SIG-M5 treated with dmso at 0.1 percent for 504 hours (cell line): ENCODE measurements at regions not wholly inside any gene's neighbourhood (a gene's known extent, or its start where the extent isn't known, plus 50 kb on each side); places are given as distances from the start of the nearest gene placed in this dataset.
"Not testable (repeated sequence)": the region's sequence is repeated elsewhere in the genome, so short reads cannot be mapped to it uniquely, and the experiment has no call there.

ENCODE experiments used
- DNase-seq: peaks from one replicate; lab custom pipeline; 2025; ENCODE audit not compliant: unreplicated experiment; lab: John Stamatoyannopoulos, UW

DNA sequence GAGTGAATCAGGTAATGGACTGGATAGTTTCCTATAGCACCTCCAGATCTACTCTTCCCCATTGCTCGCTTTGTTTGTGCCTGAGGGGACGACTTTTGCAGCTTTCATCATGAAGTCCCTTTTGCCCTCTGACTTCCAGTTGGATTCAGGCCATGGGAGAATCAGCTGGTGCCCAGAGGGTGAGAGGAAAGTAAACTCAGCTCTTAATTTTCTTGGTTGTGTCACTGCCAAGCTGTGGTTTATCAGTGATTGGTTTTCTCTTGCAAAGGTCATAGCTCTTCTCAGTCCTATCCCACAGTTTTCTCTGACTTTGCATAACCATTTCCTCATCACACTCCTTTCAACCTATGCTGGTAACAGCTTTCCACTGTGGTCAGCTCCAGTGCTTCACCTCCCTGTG is 200.1 kb downstream of the KCNJ2 start:
- no peak for DNase-seq

DNA sequence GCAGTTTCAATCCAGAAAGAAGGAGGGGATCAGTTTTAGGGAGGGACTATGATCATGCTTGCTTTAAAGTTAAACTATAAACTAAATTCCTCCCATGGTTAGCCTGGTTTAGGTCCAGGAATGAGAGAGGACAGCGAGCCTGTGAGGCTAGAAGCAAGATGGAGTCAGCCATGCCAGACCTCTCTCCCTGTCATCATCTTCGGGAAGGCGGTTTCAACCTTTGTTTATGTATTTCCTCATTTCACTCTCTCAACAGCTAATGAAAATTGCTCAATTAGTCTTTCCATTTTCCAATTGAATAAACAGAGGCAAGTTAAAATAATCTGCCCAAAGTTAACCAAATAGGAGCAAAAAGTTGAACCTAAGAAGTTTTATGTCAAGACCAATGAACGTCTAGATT is 201.5 kb downstream of the KCNJ2 start:
- no peak for DNase-seq

DNA sequence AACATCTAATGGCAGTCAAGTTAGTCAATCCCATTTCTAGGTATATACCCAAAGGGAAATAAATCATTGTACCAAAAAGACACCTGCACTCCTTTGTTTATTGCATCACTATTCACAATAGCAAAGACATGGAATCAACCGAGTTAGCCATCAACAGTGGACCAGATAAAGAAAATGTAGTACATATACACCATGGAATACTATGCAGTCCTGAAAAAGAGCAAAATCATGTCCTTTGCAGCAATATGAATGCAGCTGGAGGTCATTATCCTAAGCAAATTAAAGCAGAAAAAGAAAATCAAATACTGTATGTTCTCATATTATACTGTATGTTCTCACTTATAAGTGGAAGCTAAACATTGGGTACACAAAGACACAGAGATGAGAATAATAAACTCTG is 204.0 kb downstream of the KCNJ2 start:
- DNase-seq, result no peak

DNA sequence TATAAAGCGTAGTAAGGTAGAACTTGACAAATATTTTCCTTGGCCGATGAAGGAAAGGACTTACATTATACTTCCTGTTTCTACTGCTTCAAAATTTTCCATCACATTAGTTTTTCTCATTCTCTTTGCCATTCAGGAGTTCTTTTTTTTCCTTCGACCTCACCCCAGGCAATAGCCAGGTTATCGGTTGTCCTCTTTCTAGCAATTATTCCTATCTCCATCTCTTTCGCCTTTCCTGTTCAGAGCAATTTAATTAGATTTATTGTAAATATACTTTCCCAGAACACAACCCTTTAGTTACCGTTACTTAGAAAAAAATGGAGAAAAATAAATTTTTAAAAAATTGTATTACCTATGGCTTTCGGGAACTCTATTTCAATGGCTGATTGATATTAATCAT is 205.2 kb downstream of the KCNJ2 start:
- no peak for DNase-seq

DNA sequence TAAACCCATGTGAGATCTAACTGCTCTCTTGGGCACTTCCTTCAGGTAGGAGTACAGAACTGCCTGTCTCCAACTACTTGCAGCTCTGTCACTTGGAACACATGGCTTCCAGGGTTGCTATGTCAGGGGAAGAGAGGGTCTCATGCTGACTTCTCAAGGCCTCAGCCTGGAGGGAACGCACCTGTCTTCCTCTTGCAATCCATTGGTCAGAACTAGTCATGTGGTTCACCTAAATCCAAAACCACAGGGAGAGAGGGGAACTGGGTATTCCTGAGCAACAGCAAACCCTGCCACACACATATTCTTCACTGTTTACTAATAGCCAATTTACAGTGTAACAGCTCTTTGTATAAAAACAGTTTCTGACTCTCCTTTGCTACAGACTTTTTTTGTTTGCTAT is 206.1 kb downstream of the KCNJ2 start:
- no peak for DNase-seq

DNA sequence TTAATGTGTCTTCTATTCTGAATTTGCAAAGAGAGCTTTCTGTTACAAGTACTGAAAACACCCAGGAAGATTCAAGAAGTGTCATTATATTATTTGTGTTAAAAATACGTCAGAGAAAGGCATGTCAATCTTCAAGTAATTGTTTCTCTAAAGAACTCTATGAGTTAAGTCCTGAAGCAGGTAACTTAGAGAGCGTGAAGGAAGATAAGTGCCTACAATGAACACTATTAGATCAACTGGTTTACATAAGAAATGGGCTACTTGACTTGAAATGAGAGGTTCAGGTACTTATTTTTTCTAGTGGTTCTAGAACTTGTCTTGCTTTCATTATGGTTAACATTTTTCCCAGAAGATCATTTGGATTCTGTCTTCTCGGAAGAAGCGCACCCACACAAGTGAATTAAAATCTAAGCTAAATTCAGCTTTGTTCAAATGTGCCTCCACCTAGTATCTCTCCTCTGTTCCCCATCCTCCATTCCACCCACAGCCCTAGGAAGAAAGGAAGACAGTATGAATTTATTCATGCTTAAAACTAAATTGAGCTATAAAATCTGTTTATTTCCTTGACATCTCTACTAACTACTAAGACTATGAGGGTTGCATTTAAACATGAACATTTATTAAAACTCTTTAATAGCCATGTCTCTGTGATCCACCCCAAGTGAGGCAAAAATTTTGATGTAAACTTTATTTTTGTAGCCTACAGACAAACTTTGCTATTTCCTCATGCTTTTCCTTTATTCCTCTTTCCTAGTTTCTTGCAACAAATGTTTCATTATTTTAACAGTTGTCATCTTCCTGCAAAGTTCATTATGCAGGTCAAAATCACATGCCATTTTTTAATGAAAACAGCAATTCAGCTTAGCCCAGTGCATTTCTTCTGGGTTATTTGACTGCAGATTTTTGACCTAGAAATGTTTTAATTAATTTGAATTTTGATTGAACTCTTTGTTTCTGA is 206.8 kb downstream of the KCNJ2 start:
- DNase-seq, result no peak

DNA sequence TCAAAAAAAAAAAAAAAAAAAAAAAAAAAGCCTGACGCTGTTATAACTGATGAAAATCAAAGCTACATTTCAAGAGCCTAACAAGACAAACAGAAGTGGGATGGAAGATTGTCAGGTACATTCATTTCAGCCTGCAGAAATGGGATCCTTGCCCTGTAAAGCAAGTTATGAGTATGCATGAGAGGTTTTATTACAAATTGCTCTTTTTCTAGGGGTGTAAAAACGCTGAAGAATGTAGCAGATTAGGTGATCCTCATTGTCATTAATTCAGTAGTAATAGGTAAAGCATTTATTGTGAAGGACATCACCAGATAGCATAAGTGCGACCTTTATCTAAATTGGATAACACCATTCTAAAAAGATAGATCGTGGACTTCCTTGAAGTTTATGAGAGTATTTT is 208.3 kb downstream of the KCNJ2 start:
- no peak for DNase-seq

DNA sequence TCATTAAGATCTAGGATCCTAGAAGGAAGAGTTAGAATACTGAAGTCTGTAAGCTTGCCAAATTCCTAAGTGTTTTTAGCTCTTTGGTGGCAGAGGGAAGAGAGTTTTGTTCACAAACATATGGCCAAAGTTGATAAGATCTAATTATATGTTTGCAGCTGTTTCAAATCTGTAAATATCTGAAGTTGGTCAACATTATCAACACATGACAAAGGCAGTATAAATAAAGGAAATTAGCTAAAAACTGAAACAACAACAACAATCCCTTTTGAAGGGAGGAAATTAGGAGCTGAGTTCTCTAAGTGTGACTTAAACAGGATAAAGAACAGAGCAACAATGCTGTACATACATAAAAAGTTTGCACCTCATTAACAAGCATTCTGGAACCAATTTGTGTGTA is 208.7 kb downstream of the KCNJ2 start:
- no peak for DNase-seq

DNA sequence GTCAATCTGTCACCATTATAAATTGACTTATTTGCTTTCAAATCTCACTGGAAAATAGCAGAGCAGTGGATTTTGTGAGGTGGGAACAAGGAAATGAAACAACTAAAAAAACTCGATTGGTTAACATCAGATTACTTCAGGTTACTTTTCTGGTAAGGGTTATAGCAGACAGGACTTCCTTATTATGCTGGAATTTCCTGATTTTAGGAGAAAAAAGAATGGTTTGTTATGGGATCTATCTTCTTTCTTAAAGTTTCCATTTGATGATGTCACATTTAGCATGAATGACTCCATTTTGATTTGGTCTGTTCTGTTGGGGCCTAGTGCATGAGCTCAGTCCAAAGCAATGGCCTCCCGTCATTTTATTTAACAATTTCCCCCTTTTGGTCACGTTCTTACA is 210.6 kb downstream of the KCNJ2 start:
- DNase-seq, result no peak

DNA sequence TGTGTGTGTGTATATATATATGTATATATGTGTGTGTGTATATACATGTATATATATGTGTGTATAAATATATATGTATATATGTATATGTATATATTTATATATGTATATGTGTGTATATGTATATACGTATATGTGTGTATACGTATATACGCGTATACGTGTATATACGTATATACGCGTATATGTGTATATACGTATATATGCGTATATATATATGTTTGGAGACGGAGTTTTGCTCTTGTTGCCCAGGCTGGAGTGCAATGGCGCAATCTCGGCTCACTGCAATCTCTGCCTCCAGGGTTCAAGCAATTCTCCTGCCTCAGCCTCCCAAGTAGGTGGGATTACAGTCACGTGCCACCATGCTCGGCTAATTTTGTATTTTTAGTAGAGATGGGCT is 212.6 kb downstream of the KCNJ2 start:
- not testable (repeated sequence) for DNase-seq

DNA sequence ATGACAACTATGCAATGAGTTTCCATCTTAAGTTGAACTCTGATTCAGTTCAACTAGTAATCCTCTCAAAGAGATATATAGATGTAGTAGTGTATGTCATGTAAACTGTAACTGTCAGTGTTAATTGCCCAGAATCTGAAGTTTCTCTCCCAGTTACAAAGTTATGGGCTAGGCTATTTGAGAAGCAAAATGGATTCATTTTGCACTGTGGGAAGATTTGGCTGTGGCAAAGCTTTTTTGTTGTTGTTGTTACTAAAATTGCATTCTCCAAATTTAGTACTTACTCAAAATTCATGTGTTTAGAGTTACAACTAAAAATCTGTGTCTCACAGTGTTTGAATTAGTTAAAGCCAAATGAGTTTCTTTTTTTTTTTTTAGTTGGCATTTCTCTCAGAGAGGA is 219.0 kb downstream of the KCNJ2 start:
- DNase-seq, result no peak

DNA sequence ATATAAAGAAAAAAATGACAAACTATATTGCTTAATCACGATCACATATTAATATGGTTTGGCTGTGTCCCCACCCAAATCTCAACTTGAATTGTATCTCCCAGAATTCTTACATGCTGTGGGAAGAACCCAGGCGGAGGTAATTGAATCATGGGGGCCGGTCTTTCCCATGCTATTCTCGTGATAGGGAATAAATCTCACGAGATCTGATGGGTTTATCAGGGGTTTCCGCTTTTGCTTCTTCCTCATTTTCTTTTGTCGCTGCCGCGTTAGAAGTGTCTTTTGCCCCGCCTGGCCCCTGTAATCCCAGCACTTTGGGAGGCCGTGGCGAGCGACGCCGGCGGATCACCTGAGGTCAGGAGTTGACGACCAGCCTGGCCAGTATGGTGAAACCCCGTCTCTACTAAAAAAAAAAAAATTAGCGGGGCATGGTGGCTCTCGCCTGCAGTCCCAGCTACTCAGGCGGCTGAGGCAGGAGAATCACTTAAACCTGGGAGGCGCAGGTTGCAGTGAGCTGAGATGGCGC is 220.0 kb downstream of the KCNJ2 start:
- DNase-seq, result not testable (repeated sequence)

DNA sequence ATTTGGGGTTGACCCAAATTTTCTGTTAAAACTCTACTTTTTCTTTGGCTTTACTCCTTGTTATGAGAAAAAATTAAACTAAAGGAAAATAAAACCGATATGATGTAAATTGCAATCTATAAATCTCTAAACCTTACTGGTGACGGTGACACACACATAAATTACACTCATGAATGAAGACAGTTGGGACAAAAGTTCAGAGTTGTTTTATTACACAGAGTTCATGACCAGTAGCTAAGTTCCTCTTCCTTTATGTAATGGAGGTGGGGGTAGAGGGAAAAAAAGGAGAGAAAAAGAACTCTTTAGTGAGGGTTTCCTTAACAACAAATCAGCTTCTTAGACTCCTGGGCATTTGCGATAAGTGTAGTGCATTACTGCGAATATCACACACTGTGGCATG is 220.7 kb downstream of the KCNJ2 start:
- no peak for DNase-seq

DNA sequence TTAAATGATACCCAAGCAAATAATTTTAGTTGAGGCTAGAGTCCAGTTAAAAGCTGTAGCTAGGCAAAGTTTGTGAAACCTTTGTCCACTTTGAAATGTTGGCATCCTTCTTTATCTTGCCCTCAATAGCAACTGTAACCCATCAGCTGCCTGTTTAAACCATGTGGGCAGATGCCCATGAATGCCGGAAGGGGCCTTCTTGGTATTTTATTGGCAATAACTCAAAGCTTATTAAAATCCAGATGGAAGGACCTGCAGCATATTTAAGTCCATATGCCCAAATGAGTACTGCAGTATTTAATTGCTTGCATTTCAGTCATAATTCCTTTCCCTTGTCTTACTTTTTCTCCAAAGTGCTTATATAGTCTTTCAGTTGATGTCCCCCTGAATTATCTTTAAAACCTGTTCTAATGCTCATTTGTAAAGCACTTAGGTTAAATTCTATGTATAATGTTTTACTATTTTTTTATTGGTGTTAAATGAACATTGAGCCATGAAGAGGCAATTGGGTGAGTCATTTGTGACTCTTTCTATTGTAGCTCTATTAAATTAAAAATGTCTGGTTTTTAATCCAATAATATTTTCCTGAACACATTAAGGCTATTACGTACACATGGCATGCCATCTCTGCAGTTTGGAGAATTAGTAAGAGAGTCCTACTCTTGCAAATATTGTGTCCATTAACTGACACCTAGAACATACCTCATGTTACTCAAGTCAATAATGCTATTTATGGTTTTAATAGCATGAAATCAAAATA is 225.3 kb downstream of the KCNJ2 start:
- DNase-seq, result no peak

DNA sequence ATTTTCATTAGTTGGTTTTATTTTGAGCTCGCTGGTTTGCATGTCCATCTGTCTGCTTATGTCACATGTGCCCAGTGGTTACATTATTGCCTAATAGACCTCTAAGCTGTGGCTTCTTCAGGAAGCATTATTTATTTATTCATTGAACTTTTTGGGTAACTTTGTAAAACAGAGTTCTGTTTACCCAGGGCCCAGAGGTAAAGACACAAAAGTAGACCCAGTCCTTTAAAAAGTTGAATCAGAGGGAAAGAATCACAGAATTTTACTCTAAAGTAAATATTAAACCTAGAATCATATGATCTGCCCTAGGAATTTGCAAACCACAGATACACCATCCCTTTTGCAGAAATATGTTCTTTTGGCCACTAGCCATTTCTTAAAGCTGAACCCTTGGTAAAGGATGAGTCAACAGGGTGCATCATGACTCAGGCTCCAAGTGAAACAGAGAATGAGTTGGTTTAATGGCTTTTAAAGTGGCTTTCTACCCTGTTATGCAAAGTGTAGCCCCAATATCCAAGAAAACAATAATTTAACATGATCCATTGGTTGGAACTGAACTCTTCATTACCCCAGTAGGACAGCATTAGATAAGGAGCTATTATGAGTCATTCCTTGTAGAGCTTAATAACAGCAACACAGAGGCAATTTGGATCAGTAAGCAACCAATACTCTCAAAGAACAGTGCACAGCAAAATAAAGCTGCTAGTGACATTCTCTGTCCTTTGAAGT is 236.3 kb downstream of the KCNJ2 start:
- DNase-seq, result peak; percentile 50

DNA sequence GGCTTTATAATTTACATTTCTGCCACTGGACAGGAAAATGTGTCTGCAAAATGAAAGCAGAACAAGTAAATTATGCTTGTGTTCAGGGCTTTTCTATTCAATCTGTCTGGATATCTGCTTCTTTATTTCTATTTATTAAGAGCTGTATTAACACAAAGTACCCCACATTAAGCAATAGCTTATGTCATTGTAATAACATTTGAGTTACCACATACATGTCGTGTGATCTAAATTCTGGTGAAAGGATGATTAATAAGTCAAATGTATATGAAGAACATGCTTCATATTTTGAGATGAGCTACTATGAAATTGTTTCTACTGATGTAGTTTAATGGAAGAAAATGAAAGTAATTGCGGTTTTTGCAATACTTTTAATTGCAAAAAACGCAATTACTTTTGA is 238.2 kb downstream of the KCNJ2 start:
- no peak for DNase-seq

DNA sequence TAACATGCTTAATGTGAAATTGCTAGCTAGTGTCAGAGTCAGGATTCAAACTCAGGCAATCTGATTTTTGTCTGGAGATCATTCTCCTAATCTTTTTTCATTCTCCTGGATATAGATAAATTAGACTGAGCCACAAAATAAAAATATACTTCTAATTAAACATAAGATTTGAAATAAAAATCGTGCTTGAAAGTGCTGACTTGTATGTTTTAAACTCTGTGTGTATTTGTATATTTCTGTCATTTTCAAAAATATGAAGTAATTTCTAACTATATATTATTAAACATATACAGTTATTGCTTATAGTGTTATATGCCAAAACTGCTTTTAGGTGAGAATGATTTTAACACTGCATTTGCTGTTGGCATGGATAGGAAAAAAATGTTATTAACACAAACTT is 239.4 kb downstream of the KCNJ2 start:
- DNase-seq, result no peak

DNA sequence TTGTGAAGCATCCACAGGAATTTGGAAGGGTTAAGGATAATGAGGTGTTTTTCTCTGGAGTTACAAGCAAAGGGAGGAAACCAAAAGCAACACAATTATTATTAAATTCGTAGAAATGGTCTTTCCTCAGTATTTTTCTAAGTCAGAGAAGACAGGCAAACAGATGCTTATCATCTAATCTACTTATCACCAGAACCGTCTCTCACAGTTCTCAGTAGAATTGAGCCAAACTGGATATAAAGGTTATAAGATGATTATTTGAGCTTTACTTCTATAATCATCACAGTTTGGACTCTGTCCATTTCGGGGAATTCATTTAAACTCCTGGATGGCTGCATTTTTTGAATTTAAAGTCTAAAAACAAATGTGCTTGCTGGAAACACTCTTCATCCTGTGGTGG is 245.0 kb downstream of the KCNJ2 start:
- DNase-seq, result no peak

DNA sequence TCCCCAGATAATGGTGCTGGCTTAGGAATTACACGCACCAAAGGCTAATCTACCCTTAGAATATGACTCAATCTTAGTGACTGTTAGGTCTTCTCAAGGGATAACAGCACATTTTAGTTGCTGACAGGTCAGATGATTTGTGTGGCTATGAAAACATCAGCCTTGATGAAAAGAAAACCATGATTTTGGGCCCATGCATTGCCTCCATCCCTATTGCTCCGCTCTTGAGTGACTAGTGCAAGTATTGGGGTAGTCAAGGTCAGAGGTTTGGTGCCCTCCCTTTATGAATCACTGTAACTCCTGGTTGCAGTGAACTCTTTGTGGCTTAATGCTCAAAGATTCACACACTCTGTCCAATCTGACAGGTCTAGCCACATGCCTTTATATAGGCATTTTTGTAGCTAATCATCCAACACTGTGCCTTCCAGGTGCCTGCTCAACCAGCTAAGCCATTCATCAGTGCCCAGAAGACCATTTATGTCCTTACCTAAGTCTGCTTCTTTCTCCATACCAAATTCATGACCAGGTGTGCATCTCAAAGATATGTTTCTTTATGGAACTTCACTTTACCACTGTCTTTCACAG is 251.6 kb downstream of the KCNJ2 start:
- no peak for DNase-seq

DNA sequence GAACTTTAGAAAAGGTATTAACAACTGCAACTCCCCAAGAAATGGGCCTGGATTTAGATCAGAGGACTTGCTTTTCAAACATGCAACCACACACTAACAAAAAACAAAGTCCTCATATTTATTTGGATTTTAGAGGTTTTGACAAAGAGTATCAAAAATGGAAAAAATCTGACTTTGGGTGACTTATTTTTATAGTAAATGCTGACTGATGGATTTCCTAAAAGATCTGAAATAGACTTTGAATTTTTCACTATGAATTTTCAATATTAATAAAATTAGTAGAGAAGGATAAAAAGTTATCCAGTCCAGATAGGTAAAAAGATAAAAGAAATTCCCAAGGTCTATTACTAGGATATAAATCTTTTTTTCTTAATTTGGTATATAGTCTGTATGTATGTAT is 253.5 kb downstream of the KCNJ2 start:
- no peak for DNase-seq

DNA sequence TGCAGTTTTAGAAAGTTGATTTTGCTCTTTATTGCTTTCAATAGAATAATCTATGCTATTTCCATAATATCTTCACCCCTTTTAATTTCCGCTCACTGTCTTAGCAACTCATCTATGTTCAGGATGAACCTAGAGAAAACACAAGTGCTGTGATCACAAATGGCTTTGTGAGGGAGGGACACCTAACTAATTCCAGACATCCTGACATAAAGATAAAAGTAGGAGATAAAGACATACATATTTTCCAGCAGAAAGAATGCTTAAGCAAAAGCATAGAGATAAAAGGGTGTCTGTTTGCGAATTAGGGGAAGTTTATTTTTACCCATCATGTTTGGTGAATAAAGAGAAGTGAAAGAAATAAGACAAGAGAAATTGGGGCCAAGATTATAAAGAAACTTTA is 254.2 kb downstream of the KCNJ2 start:
- DNase-seq, result no peak
